HG02610 (cell line): ENCODE measurements at regions not wholly inside any gene's neighbourhood (a gene's known extent, or its start where the extent isn't known, plus 50 kb on each side); places are given as distances from the start of the nearest gene placed in this dataset.

Source experiments
- ATAC-seq: cut with Tn5 transposase; IDR thresholded peaks from one replicate; pipeline ENCODE4 v1.9.1; 2021; ENCODE audit warnings: mild to moderate bottlenecking, moderate library complexity; ENCODE audit not compliant: unreplicated experiment

- no peak for ATAC-seq
Measured at GRCh38 chr6:147903931-147904330, 395.4 kb downstream of the SAMD5 start.

DNA sequence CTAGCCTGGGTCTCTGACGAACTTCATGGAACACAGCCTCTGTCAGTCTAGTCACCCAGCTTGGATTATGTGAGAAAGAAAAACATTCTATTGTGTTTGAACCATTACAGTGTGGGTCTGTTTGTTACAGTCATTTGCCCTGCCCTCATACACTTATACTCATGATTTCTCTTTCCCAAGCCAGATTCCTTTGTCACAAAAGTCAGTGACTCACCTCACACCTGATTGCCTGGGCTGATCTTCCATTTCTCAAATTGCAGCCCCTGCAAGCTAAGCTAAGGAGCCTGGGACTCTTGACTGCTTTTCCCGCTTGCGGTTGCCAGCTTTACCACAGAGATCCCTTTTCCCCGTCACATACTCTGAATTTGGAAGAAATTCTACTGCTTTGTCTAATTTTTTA lies 395.9 kb downstream of the SAMD5 start:
- no peak for ATAC-seq

- ATAC-seq = no peak
Measured at GRCh38 chr6:147905711-147906110, 397.2 kb downstream of the SAMD5 start.

DNA sequence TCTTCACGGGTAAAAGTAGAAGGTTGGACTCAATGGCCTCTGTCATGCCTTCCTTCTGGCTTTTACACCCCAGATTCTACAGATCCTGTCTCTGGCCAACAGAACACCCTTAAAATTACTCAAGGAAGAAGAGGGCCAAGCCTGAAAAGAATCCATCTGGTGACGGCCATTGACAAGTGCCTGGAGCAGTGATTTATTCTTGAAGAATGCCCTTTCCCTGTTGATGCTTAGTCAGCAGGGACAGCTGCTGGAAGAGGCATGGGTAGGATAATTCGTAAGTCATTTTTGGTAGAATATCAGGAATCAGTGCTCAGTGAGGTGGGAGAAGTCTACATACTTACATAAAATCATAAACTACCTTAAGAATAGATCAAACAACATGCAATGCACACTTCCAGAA lies 397.9 kb downstream of the SAMD5 start:
- no peak for ATAC-seq

GRCh38 chr6:147909640-147910039 lies 401.1 kb downstream of the SAMD5 start:
- no peak for ATAC-seq

DNA sequence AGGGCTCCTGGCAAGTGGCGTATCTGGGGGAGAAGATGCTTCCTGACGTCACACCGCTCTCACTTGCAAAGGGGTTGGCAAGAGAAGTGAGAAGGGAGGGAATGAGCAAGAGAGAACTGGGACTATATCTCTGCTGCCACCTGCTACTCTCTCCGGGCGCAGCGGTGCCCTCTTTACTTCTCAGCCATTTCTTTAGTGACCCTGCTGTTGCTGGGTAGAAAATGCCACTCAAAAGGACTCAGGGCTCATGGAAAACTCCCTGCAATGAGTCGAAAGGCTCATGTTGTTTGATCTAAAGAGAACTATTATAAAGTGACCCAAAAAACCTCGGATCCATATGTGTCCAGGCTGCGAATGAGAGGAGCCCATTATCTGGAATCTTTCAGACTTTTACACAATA lies 401.8 kb downstream of the SAMD5 start:
- ATAC-seq = no peak

DNA sequence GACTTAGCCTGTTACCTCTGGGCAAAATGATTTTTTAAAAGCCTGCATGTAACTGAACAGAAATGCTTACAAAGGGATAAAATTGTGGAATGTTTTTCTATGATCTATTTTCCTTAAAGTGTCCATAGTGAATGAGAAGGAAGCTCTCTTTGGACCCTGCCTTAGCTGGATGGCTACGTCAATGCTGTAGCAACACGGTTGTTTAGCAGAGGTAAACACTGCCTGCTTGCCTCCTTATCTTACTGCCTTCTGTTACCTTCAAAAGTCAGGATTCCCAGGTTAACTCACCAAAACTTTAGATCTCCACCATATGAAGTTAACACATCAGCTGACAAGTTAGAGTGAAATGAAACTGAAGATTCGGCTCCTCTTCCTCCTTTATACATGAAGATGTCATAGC lies 402.6 kb downstream of the SAMD5 start:
- ATAC-seq = no peak

DNA sequence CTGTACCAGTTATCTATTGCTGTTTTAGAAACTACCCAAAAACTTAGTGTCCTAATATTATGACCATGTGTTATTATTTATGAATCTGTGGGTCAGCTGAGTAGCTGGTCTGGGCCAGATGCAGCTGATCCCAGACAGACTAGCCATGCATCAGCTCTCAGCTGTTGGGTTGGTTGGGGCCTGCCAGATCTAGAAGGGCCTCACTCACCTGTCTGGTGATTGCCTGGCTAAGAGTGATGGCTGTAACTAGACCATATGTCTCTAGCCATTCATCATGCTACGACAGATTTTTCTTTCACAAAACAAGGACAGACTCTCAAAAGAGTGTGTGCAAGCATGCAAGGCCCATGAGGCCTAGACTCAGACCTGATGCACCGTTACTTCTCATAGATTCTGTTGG lies 403.2 kb downstream of the SAMD5 start:
- no peak for ATAC-seq

- ATAC-seq = no peak
Measured at GRCh38 chr6:147922799-147923198, 414.3 kb downstream of the SAMD5 start.

DNA sequence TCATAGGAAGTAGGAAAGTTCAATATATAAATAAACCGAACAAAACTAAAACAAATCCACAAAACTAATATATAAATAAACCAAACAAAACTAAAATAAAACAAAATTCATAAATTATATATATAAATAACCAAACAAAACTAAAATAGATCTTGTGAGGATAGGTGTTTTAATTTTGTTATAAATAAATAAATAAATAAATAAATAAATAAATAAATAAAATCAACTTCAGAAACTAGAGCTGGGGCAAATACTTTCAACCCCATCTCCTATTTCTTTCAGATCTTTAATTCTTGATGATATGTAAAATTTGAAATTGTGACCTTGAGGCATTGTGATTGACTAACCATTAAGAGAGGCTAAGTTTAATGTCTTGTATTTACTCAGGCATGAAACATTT lies 416.1 kb downstream of the SAMD5 start:
- ATAC-seq = no peak

DNA sequence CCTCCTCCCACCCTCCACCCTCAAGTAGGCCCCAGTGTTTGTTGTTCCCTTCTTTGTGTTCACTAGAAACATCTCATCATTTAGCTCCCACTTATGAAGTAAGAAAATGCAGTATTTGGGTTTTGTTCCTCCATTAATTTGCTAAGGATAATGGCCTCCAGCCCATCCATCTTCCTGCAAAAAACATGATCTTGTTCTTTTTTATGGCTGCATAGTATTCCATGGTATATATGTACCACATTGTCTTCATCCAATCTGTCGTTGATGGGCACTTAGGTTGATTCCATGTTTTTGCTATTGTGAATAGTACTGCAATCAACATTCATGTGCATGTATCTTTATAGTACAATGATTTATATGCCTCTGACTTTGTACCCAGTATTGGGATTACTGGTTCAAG lies 416.8 kb upstream of the SASH1 start:
- no peak for ATAC-seq

DNA sequence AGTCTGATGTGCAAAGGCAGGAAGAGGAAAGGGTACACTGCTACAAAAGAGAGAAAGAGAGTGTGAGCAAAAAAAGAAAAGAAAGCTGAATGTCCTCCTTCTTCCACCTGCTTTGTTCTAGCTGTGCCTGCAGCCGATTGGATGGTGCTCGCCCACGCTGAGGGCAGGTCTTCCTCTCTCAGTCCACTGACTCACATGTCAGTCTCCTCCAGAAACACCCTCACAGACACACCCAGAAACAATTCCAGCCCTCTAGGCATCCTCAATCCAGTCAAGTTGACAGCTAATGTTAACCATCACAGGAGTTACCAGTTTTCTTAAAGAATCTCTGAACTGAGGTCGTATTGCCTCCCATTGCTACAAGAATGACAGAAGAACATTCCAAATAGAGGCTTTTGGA lies 411.9 kb upstream of the SASH1 start:
- no peak for ATAC-seq

DNA sequence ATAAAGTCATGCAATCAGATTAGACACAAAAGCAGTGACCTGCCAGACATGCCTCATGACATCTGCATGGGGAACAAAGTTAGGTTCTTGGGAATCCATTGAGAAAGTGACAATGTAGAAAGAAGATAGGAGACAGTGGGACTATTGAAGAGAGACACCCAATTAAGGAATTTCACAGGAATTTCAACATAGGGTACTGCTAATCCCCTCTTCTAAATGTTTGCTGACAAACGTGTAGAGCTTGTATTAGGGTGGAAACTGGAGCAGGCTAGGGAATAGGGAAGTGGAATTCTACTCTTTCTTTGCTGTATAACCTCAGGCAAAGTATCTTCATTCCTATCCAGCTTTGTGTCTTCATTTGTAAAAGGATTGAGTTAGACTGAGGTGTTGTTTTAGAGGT lies 409.4 kb upstream of the SASH1 start:
- ATAC-seq = no peak

DNA sequence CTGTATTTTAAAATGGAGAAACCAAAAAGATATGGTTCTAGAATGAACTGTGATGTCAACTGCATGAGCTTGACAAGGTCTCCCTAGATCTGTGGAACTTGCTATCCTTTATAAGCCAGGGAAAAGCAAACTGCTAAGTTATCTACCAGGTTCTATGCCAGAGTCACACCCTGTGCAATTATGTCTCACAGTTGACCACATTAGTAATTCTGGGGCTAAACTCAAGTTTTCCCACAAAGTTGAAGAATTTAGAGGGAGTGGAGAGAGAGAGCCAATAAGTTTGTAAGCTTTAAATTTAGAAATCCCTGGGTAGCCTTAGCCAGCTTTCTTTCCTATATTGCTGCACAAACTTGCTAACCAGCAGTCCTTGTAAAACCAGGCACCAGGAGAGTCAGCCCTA lies 407.0 kb upstream of the SASH1 start:
- no peak for ATAC-seq

GRCh38 chr6:147936703-147937470 lies 405.8 kb upstream of the SASH1 start:
- no peak for ATAC-seq

GRCh38 chr6:147941143-147941542 lies 401.5 kb upstream of the SASH1 start:
- no peak for ATAC-seq

GRCh38 chr6:147942363-147942762 lies 400.3 kb upstream of the SASH1 start:
- no peak for ATAC-seq

DNA sequence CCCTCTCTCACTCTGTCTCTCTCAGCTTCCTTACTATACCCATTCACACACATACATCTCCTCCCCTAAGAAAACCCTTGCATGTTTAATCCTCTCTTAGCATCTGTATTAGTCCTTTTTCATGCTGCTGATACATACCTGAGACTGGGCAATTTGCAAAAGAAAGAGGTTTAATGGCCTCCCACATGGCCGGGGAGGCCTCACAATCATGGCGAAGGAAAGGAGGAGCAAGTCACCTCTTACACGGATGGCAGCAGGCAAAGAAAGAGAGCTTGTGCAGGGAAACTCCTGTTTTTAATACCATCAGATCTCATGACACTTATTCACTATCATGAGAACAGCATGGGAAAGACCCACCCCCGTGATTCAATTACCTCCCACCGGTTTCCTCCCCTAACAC lies 398.5 kb upstream of the SASH1 start:
- ATAC-seq = no peak

- no peak for ATAC-seq
Measured at GRCh38 chr6:147947521-147947920, 395.1 kb upstream of the SASH1 start.

GRCh38 chr6:147949981-147950622 lies 392.5 kb upstream of the SASH1 start:
- ATAC-seq = no peak

- no peak for ATAC-seq
Measured at GRCh38 chr6:147950623-147950987, 392.0 kb upstream of the SASH1 start.

GRCh38 chr6:147951726-147952125 lies 390.9 kb upstream of the SASH1 start:
- ATAC-seq = no peak

DNA sequence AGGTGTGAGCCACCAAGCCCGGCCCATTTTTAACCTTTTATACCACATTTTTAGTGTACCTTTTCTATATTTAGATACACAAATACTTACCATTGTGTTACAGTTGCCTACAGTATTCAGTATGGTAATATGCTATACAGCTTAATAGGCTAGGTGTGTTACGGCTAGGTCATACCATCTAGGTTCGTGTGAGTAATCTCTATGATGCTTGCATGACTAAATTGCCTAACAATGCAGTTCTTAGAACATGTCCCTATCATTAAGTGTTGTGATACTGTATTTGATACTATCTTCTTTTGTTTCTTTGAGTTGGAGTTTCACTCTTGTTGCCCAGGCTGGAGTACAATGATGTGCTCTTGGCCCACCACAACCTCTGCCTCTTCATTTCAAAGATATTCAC lies 387.7 kb upstream of the SASH1 start:
- no peak for ATAC-seq
